ENCODE measurements at regions not wholly inside any gene's neighbourhood (a gene's known extent, or its start where the extent isn't known, plus 50 kb on each side); places are given as distances from the start of the nearest gene placed in this dataset.
"Not testable (repeated sequence)": the region's sequence is repeated elsewhere in the genome, so short reads cannot be mapped to it uniquely, and the experiment has no call there.

GRCh38 chr10:57885618-57885968 is 382.1 kb downstream of the IPMK start:
- H3K4me3 ChIP-seq (ENCODE audit: low read depth, low read length), result not testable (repeated sequence)

DNA sequence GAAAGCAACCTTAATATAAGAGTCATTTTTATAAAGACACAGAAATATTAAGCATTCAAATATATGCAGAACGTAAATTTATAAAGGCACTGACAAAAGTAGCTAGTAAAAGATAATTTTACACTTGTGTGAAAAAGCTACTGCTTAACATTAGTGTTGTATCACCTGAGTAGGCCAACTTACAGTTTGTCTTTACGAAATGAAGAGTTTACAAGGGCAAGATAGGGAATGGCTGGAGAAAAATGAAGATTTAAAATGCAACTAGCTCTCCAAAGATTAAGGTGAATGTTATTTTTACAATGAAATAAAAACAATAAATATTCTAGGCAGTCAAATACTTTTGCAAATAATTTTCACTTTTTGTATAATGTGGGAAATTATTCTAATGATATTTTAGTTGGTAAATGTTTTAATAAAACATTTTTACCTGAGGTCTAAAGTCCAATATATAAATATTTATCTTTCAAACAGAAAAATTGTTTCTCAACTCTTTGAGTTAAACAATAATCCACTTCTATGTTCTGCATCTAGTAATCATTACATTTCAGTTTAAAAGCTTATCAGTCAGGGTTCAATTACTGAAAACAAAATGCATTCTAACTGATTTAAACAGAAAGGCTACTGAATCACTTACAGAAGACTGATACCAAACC is 382.6 kb downstream of the IPMK start:
- no peak overlapping the region for H3K4me3 ChIP-seq (ENCODE audit: low read depth, low read length)

- no peak overlapping the region for H3K4me3 ChIP-seq (ENCODE audit: low read depth, low read length)
These were observed 383.3 kb downstream of the IPMK start for GRCh38 chr10:57884407-57884806.

GRCh38 chr10:57880446-57881227 is 387.1 kb downstream of the IPMK start:
- no peak overlapping the region for H3K4me3 ChIP-seq (ENCODE audit: low read depth, low read length)

DNA sequence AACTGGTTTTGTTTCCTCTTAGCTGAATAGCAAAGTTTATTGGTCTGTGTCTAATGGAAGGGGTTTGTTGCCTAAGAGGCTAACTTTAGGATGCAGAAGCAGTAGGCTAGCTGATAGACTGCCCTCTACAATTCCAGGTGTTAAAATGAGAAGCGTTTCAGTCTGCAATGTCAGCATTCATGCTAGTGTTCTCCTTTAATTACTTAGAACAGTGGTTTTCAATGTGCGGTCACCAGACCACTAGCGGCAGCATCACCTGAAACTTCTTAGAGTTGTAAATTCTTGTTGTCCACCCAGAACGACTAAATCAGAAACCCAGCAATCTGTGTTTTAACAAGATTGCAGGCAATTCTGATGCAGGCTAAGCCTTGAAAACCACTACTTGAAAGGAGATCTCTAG is 392.9 kb downstream of the IPMK start:
- H3K4me3 ChIP-seq (ENCODE audit: low read depth, low read length), result no peak overlapping the region

GRCh38 chr10:57867241-57867640 is 400.5 kb downstream of the IPMK start:
- no peak overlapping the region for H3K4me3 ChIP-seq (ENCODE audit: low read depth, low read length)

GRCh38 chr10:57864765-57865680 is 402.7 kb downstream of the IPMK start:
- no peak overlapping the region for H3K4me3 ChIP-seq (ENCODE audit: low read depth, low read length)

DNA sequence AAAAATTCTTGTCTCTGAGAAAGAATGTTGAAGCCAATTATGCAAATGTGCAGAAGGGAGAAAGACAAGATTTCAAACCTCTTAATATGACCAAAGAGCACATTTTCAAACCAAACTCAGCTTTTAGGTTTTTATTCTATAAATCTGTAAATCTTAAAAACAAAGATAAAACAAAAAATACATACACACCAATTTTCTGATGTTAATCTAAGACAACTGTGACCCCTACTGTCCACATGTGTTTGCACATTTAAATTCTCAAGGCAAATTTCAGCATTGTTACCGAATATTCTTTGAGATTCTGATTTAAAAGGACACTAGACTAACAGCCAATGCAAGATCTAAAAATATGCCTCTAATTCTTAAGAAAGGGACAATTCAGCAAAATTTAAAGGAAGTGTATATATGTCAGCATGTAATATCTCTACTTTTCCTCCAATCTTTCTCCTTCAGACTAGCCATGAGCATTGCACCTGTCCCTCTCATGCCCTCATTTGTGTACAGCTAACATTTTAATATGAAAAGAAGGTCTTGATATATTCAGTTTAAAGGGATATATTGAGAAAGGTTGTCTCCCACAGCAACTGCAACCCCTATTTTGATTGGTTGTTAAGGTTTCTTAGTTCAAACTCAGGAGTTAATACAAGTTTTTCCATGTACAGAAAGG is 417.9 kb downstream of the IPMK start:
- no peak overlapping the region for H3K4me3 ChIP-seq (ENCODE audit: low read depth, low read length)

- no peak overlapping the region for H3K4me3 ChIP-seq (ENCODE audit: low read depth, low read length)
These were observed 421.2 kb downstream of the IPMK start for GRCh38 chr10:57846307-57847065.

- no peak overlapping the region for H3K4me3 ChIP-seq (ENCODE audit: low read depth, low read length)
These were observed 423.2 kb downstream of the IPMK start for GRCh38 chr10:57844387-57844998.

DNA sequence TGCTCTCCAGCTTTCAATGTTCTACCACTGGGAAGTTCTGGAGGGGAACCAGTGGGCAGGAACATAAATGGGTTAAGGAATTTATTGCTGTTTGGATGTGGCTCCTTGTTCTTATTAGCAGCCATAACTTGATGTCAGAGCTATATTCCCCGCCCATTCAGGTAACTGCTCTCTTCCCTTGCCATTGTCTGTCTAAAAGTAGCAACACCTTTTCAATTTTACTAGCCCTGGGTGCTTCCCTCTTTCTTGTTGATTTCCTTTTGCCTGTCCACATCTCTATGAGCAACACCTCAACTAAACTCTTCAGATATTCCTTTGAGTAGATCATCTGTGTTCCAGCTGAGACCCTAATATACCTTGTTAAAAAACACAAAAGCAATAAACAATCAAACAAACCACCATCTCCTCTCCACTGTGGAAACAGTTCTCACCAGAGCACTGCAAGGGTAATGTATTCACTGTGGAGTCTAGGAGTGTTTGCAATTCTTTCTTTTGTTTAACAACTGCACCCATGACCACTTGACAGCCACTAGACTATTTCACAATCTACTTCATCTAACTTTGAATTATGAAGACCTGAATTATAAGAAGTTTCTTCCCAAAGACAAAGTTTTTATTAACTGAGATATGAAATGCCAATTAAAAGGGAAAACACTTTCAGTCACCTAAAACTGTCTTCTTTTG is 436.7 kb downstream of the IPMK start:
- H3K4me3 ChIP-seq (ENCODE audit: low read depth, low read length), result no peak overlapping the region

GRCh38 chr10:57825015-57825414 is 442.7 kb downstream of the IPMK start:
- no peak overlapping the region for H3K4me3 ChIP-seq (ENCODE audit: low read depth, low read length)

DNA sequence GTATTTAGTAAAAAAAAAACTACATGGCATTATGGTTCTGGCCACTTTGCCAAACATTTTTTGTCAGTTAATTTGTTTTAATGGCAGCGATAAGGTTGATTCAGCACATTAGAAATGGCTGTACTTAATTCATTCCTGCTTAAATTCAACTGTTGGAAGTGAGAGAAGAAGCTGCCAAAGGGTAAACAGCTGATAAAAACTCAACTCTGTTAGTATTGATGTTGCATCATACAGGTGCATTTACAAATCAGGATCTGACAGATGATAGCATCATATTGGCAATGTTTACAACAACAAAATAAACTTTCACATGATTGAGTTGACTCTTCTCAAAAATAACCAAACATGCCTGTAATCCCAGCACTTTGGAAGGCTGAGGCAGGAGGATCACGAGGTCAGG is 444.3 kb downstream of the IPMK start:
- no peak overlapping the region for H3K4me3 ChIP-seq (ENCODE audit: low read depth, low read length)

- H3K4me3 ChIP-seq (ENCODE audit: low read depth, low read length), result no peak overlapping the region
These were observed 444.7 kb downstream of the IPMK start for GRCh38 chr10:57822965-57823364.

DNA sequence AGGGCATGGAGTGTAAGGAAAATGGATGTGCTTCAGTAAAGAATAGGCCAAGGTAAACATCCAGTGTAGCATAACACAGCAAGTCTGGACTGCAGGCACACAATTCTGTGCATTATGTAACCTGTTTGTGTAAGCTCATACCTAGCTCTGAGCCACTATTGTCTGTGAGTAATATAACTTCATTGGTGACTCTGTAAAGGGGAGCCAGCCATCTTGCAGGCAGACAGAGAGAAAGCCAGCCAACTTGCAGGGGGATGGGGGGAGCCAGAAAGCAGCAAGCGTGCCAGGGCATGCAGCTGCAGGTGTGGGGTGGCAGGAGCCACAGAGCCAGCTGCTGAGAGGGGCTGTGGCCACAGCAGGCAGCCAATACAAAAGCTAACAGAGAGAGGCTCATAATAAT is 449.2 kb downstream of the IPMK start:
- no peak overlapping the region for H3K4me3 ChIP-seq (ENCODE audit: low read depth, low read length)

DNA sequence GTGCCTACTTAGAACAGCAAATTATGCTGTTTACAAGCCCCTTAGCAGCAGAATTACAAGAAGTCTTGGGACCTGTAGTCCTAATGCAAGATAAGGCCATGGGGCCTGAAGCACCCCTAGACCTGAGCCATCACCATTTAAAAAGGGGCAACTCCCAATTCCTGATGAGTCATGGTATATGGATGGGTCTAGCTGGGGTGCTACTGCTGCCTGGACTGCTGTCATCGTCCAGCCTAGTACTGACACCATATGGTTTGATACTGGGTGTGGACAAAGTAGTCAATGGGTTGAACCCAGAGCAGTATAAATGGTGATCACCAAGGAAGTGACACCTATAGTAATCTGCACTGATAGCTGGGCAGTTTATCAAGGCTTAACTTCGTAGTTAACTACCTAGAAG is 450.0 kb downstream of the IPMK start:
- no peak overlapping the region for H3K4me3 ChIP-seq (ENCODE audit: low read depth, low read length)

- no peak overlapping the region for H3K4me3 ChIP-seq (ENCODE audit: low read depth, low read length)
These were observed 451.7 kb downstream of the IPMK start for GRCh38 chr10:57815949-57816348.

- H3K4me3 ChIP-seq (ENCODE audit: low read depth, low read length), result no peak overlapping the region
These were observed 457.7 kb downstream of the IPMK start for GRCh38 chr10:57809961-57810360.

DNA sequence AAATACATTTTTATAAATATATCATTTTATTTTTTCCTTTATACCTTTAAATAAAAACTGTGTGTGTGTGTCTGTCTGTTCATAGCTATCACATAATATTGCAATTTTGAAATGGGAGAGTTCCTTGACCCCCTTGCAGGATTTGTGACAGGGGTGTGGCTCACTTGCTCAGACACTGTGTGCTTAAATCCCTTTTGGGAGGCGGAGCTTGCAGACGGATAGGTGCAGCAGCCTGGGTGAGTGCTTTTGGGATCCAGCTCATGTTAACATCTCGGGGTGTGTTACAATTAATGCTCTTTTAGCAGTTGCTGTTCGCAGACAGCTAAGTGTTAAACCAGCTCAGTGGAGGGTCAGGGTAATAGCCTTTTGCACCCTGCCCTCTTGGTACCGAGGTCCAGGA is 459.8 kb downstream of the IPMK start:
- H3K4me3 ChIP-seq (ENCODE audit: low read depth, low read length), result no peak overlapping the region

All from iPS-11a (cell line).